Parathyroid adenoma (tissue), 2 donors: ENCODE measurements at regions not wholly inside any gene's neighbourhood (a gene's known extent, or its start where the extent isn't known, plus 50 kb on each side); places are given as distances from the start of the nearest gene placed in this dataset.

Experiments
- H2AFZ ChIP-seq: fragments of 300-600 bp; sonication (generic); one replicate; pipeline ENCODE4 v1.7.0; 2017; ENCODE audit warnings: antibody characterized with exemption, mild to moderate bottlenecking
- H3K27ac ChIP-seq: fragments of 300-600 bp; sonication (generic); one replicate; pipeline ENCODE4 v1.7.0; 2017
- H3K27me3 ChIP-seq: fragments of 300-600 bp; sonication (generic); one replicate; pipeline ENCODE4 v1.7.0; 2017; ENCODE audit warnings: low read length; ENCODE audit not compliant: control insufficient read depth, insufficient read depth
- H3K36me3 ChIP-seq: fragments of 300-600 bp; sonication (generic); one replicate; pipeline ENCODE4 v1.7.0; 2017; ENCODE audit warnings: low read length; ENCODE audit not compliant: control insufficient read depth, insufficient read depth
- H3K4me1 ChIP-seq: fragments of 300-600 bp; sonication (generic); one replicate; pipeline ENCODE4 v1.7.0; 2017; ENCODE audit warnings: control low read depth
- H3K4me2 ChIP-seq: fragments of 300-600 bp; sonication (generic); one replicate; pipeline ENCODE4 v1.7.0; 2017; ENCODE audit warnings: low read length
- H3K4me3 ChIP-seq: fragments of 300-600 bp; sonication (generic); one replicate; pipeline ENCODE4 v1.7.0; 2017; ENCODE audit warnings: low read depth, low read length
- H3K79me2 ChIP-seq: fragments of 300-600 bp; sonication (generic); one replicate; pipeline ENCODE4 v1.7.0; 2017; ENCODE audit warnings: control low read depth
- H3K9ac ChIP-seq: fragments of 300-600 bp; sonication (generic); one replicate; pipeline ENCODE4 v1.7.0; 2017; ENCODE audit warnings: mild to moderate bottlenecking
- H3K9me3 ChIP-seq: fragments of 300-600 bp; sonication (generic); one replicate; pipeline ENCODE4 v1.7.0; 2017; ENCODE audit warnings: low read length; ENCODE audit not compliant: control insufficient read depth
- TF ChIP-seq, protein P1 (sequence below): fragments of 300-600 bp; sonication (generic); IDR thresholded peaks from one replicate; pipeline ENCODE4 v1.7.0; 2017; ENCODE audit warnings: antibody characterized with exemption, mild to moderate bottlenecking
- donor health status: primary hyperparathyroidism.

DNA sequence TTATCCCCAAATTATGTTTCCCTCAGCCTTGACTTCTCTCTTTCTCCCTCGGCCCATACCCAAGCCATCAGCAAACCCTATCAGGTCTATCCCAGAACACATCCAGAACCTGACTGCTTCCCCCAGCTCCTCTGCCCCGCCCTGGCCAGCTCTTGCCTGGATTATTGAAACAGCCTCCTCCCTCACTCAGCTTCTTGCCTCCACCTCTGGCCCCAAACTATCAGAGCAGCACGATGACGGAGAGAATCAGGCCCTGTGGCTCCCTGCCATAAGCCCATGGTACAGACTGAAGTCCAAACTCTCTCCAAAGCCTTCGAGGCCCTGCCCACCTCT is 105.3 kb upstream of the LINGO1 start:
- Histone ChIP-seq H3K36me3 (no peaks in the 10 kb centered on the region), H3K27ac (no peak overlapping the region), H3K27me3 (no peaks in the 10 kb centered on the region), H3K4me1 (no peaks in the 10 kb centered on the region), H2AFZ (no peak overlapping the region), H3K9ac (no peak overlapping the region), H3K9me3 (no peaks in the 10 kb centered on the region), H3K4me2 (no peak overlapping the region), H3K79me2 (no peaks in the 10 kb centered on the region), H3K4me3 (no peak overlapping the region)
- TF ChIP-seq, protein P1, sequence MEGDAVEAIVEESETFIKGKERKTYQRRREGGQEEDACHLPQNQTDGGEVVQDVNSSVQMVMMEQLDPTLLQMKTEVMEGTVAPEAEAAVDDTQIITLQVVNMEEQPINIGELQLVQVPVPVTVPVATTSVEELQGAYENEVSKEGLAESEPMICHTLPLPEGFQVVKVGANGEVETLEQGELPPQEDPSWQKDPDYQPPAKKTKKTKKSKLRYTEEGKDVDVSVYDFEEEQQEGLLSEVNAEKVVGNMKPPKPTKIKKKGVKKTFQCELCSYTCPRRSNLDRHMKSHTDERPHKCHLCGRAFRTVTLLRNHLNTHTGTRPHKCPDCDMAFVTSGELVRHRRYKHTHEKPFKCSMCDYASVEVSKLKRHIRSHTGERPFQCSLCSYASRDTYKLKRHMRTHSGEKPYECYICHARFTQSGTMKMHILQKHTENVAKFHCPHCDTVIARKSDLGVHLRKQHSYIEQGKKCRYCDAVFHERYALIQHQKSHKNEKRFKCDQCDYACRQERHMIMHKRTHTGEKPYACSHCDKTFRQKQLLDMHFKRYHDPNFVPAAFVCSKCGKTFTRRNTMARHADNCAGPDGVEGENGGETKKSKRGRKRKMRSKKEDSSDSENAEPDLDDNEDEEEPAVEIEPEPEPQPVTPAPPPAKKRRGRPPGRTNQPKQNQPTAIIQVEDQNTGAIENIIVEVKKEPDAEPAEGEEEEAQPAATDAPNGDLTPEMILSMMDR = no peak

DNA sequence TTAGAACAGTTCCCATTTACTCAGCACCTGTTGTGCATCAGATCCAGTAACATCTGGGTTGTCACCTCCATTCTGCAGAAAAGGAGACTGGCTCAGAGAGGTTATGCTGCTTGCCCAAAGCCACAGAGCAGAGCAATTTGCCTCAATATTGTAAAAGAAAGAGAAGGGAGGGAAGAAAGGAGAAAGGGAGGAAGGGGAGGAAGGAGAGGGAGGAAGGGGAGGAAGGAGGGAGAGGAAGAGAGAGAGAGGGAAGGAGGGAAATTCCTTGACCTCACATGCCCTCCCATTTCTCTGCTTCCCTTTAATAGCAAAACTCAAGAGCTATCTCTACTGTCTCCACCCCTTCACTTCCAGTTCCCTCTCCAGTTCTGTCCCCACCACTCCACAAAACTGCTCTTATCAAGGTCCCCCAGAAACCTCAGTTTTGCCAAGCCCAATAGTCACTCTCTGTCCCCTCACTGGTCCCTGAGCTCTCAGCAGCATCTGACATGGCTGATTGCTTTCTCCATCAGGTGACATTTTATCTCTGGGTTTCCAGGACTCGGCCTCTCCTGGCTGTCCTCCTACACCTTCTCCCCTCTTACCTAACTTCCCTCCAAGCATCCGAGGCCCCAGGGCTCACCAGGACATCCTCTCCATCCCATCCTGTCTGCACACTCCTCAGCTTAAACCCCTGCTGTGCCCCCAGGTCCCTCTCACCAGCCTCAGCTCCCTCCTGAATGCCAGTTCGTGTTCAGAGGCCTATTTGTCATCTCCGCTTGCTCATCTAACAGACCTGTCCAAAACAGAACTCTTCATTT is 104.7 kb upstream of the LINGO1 start:
- Histone ChIP-seq H3K36me3 (no peaks in the 10 kb centered on the region), H3K9me3 (no peaks in the 10 kb centered on the region), H3K4me1 (no peaks in the 10 kb centered on the region), H3K4me3 (no peak overlapping the region), H3K27me3 (no peaks in the 10 kb centered on the region), H3K9ac (no peak overlapping the region), H2AFZ (no peak overlapping the region), H3K4me2 (no peak overlapping the region), H3K27ac (no peak overlapping the region), H3K79me2 (no peaks in the 10 kb centered on the region)
- TF ChIP-seq, protein P1 = no peak

DNA sequence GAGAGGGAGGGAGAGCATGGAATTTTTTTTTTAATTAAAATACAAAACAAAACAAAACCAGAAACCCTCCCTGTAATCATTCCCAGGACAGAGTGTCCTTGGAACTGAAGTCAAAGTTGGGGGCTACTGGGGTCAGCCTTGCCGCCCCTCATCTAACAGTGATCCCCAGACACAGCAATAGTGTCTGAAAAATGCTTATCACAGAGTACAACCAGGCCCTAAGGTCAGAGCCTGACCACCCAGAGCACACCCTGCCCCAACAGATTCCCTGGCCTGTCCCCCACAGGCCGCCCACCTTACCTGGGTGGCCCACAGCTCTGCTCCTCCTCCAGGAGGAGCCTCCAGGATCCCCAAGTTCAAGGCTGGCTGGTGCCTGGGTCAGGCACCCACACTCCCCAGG is 101.6 kb upstream of the LINGO1 start:
- no peak overlapping the region for H3K4me3 ChIP-seq
- H3K4me1 ChIP-seq = no peaks in the 10 kb centered on the region
- H2AFZ ChIP-seq = no peak overlapping the region
- H3K27me3 ChIP-seq = no peaks in the 10 kb centered on the region
- H3K9ac ChIP-seq = no peak overlapping the region
- TF ChIP-seq, protein P1 = no peak
- H3K27ac ChIP-seq = no peak overlapping the region
- H3K79me2 ChIP-seq = no peaks in the 10 kb centered on the region
- no peaks in the 10 kb centered on the region for H3K36me3 ChIP-seq
- H3K9me3 ChIP-seq = no peaks in the 10 kb centered on the region
- no peak overlapping the region for H3K4me2 ChIP-seq

DNA sequence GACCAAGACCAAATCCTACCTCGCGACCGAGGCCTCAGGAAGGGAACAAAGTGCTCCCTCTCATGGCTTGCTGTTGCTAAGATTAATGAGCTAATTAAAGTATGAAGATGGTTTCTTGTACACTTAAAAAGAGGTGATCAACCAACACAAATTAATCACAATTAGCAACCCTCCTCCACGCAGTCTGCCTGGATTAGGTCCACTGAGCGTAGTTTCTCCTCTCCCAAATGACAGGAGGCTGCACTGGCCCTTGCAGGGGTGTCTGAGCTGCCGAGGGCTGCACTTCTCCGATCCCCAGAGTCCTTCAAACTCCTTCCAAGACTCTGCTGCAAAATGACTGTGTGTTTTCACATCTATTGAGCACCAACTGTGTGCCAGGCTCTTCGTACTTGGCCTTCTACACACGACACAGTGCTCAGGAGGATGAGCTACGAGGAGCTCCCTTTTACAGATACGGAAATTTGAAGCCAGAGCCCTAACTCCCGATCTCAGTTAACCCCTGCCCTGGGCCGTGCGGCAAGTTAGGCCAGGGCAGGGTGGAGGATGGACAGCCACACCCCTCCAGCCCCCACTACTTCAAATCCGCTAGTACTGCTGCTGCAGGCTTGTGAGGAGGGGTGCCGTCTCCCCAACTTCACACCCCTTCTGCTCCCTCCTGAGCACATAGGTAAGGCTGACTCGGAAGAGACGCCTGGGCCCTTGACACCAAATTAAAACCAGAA is 101.0 kb upstream of the LINGO1 start:
- Histone ChIP-seq H2AFZ (no peak overlapping the region), H3K4me1 (no peaks in the 10 kb centered on the region), H3K4me2 (no peak overlapping the region), H3K27ac (no peak overlapping the region), H3K79me2 (no peaks in the 10 kb centered on the region), H3K4me3 (no peak overlapping the region), H3K9me3 (no peaks in the 10 kb centered on the region), H3K27me3 (no peaks in the 10 kb centered on the region), H3K9ac (no peak overlapping the region), H3K36me3 (no peaks in the 10 kb centered on the region)
- TF ChIP-seq, protein P1 = no peak
